SK-N-SH treated with all-trans-retinoic acid at 6 μM for 48 hours (cell line): ENCODE measurements at regions not wholly inside any gene's neighbourhood (a gene's known extent, or its start where the extent isn't known, plus 50 kb on each side); places are given as distances from the start of the nearest gene placed in this dataset.

Experiments used
- ATAC-seq: fragments of 200-7000 bp; cut with Tn5 transposase; 3 replicates; pipeline ENCODE4 v1.9.1; 2020; ENCODE audit warnings: mild to moderate bottlenecking, moderate library complexity
- ARNTL ChIP-seq: fragments of 450-650 bp; formaldehyde crosslinking; IDR thresholded peaks from 2 replicates; pipeline ENCODE4 v1.5.0; 2020; ENCODE audit warnings: low read depth, mild to moderate bottlenecking, moderate library complexity, borderline replicate concordance
- BACH2 ChIP-seq: fragments of 250-450 bp; sonication (Bioruptor Pico); IDR thresholded peaks from 2 replicates; pipeline ENCODE4 v1.9.0; 2021; ENCODE audit warnings: mild to moderate bottlenecking, borderline replicate concordance
- CSDC2 ChIP-seq: fragments of 250-450 bp; sonication (Bioruptor Pico); IDR thresholded peaks from 2 replicates; pipeline ENCODE4 v1.5.0; 2020; ENCODE audit warnings: mild to moderate bottlenecking, moderate library complexity
- ESRRG ChIP-seq: fragments of 250-450 bp; sonication (Bioruptor Pico); IDR thresholded peaks from 2 replicates; pipeline ENCODE4 v1.6.1; 2021; ENCODE audit warnings: mild to moderate bottlenecking
- GLIS3 ChIP-seq: fragments of 250-450 bp; sonication (Bioruptor Pico); IDR thresholded peaks from 2 replicates; pipeline ENCODE4 v1.5.0; 2020; ENCODE audit warnings: mild to moderate bottlenecking, moderate library complexity
- ISL1 ChIP-seq: fragments of 250-450 bp; sonication (Bioruptor Pico); IDR thresholded peaks from 2 replicates; pipeline ENCODE4 v2.1.2; 2022; ENCODE audit warnings: mild to moderate bottlenecking, moderate library complexity
- OSR1 ChIP-seq: fragments of 250-450 bp; sonication (Bioruptor Pico); IDR thresholded peaks from 2 replicates; pipeline ENCODE4 v1.8.0; 2022; ENCODE audit warnings: moderate library complexity, mild to moderate bottlenecking, inconsistent platforms
- PPARA ChIP-seq: fragments of 250-450 bp; sonication (Bioruptor Pico); IDR thresholded peaks from 2 replicates; pipeline ENCODE4 v1.5.0; 2020; ENCODE audit warnings: mild to moderate bottlenecking, borderline replicate concordance
- RARB ChIP-seq: fragments of 250-450 bp; sonication (Bioruptor Pico); IDR thresholded peaks from 2 replicates; pipeline ENCODE4 v1.8.0; 2021; ENCODE audit warnings: mild to moderate bottlenecking, moderate library complexity
- SNAI2 ChIP-seq: fragments of 250-450 bp; sonication (Bioruptor Pico); IDR thresholded peaks from 2 replicates; pipeline ENCODE4 v1.5.0; 2020; ENCODE audit warnings: mild to moderate bottlenecking, moderate library complexity
- TCF4 ChIP-seq: fragments of 250-450 bp; sonication (Bioruptor Pico); IDR thresholded peaks from 2 replicates; pipeline ENCODE4 v1.8.0; 2021; ENCODE audit warnings: mild to moderate bottlenecking, moderate library complexity, borderline replicate concordance
- TOX ChIP-seq: fragments of 250-450 bp; sonication (Bioruptor Pico); IDR thresholded peaks from 2 replicates; pipeline ENCODE4 v1.8.0; 2021; ENCODE audit warnings: mild to moderate bottlenecking, moderate library complexity, borderline replicate concordance
- ZC3H10 ChIP-seq: fragments of 250-450 bp; sonication (Bioruptor Pico); IDR thresholded peaks from 2 replicates; pipeline ENCODE4 v1.5.1; 2021; ENCODE audit warnings: mild to moderate bottlenecking, moderate library complexity
- ZFP3 ChIP-seq: fragments of 250-450 bp; sonication (Bioruptor Pico); IDR thresholded peaks from 2 replicates; pipeline ENCODE4 v1.5.0; 2020; ENCODE audit warnings: mild to moderate bottlenecking, moderate library complexity
- ZFP30 ChIP-seq: fragments of 450-650 bp; formaldehyde crosslinking; IDR thresholded peaks from 2 replicates; pipeline ENCODE4 v1.5.0; 2022; ENCODE audit warnings: mild to moderate bottlenecking, moderate library complexity
- ZNF565 ChIP-seq: fragments of 450-650 bp; formaldehyde crosslinking; conservative IDR thresholded peaks from 2 replicates; pipeline ENCODE4 v1.5.0; 2020; ENCODE audit warnings: low read depth, mild to moderate bottlenecking, moderate library complexity
- ZNF70 ChIP-seq: fragments of 450-650 bp; formaldehyde crosslinking; IDR thresholded peaks from 2 replicates; pipeline ENCODE4 v1.5.0; 2020; ENCODE audit warnings: mild to moderate bottlenecking, moderate library complexity
- ZNF8 ChIP-seq: fragments of 450-650 bp; formaldehyde crosslinking; IDR thresholded peaks from 2 replicates; pipeline ENCODE4 v1.5.0; 2020; ENCODE audit warnings: mild to moderate bottlenecking, moderate library complexity
- TF ChIP-seq, protein P1 (sequence below): fragments of 250-450 bp; sonication (Bioruptor Pico); IDR thresholded peaks from 2 replicates; pipeline ENCODE4 v1.5.1; 2020; ENCODE audit warnings: low read depth, mild to moderate bottlenecking, moderate library complexity
- TF ChIP-seq, protein P2 (sequence below): fragments of 250-450 bp; sonication (Bioruptor Pico); IDR thresholded peaks from 2 replicates; pipeline ENCODE4 v1.5.1; 2021; ENCODE audit warnings: mild to moderate bottlenecking, moderate library complexity
- TF ChIP-seq, protein P3 (sequence below): fragments of 250-450 bp; sonication (Bioruptor Pico); IDR thresholded peaks from 2 replicates; pipeline ENCODE4 v1.8.0; 2021; ENCODE audit warnings: low read depth, mild to moderate bottlenecking, moderate library complexity, borderline replicate concordance
- TF ChIP-seq, protein P4 (sequence below): fragments of 250-450 bp; sonication (Bioruptor Pico); IDR thresholded peaks from 2 replicates; pipeline ENCODE4 v1.5.0; 2020; ENCODE audit warnings: mild to moderate bottlenecking, moderate library complexity
- TF ChIP-seq, protein P5 (sequence below): fragments of 250-450 bp; sonication (Bioruptor Pico); IDR thresholded peaks from 2 replicates; pipeline ENCODE4 v1.8.0; 2020; ENCODE audit warnings: mild to moderate bottlenecking, moderate library complexity, borderline replicate concordance

DNA sequence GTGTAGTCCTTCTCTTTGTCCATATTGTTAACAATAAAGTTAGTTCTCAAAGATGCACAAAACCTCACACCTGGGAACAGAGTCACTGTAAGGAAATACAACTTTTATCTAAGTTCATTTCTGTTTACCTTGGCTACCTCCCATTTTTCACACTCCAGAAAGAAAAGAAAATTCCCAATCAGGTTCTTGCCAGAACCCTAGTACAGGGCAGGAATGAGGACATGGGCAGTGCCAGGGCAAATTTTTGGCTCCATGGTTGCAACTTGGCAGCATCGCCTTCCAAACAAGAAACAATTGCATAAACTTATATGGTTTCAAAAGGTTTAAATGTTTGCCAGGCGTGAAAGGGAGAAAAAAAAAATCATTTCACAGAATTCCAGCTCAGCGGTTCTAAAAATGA is 296.3 kb upstream of the PRKD1 start:
- ATAC-seq = no peak
- no peak for TF ChIP-seq TOX (CRISPR knock-in tag)
- TF ChIP-seq OSR1 (CRISPR knock-in tag) = no peak
- TF ChIP-seq ZFP3 = no peak
- TF ChIP-seq ZNF565 = no peak
- TF ChIP-seq, all 23 proteins: peak for 0

DNA sequence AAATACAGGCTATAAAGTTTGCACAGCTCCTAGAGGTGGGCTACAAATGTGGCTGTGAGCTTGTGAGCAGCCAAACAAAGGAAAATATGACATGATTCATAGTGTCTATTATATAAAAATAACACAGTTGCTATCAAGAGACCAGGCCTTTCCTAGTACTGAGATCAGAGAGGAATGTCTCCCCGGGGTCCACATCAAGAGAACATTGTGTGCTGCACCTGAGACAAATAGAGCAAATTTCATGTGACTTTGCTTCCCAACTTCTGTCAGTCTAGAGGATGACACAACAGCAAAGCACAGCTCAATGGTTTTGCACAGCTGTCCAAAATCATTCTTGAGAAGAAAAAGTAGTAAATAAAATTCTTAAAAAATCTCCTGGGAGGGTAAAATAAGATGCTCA is 297.5 kb upstream of the PRKD1 start:
- TF ChIP-seq CSDC2 (CRISPR knock-in tag) = no peak
- no peak for TF ChIP-seq ZFP30 (CRISPR knock-in tag)
- no peak for TF ChIP-seq PPARA
- TF ChIP-seq, protein P1, sequence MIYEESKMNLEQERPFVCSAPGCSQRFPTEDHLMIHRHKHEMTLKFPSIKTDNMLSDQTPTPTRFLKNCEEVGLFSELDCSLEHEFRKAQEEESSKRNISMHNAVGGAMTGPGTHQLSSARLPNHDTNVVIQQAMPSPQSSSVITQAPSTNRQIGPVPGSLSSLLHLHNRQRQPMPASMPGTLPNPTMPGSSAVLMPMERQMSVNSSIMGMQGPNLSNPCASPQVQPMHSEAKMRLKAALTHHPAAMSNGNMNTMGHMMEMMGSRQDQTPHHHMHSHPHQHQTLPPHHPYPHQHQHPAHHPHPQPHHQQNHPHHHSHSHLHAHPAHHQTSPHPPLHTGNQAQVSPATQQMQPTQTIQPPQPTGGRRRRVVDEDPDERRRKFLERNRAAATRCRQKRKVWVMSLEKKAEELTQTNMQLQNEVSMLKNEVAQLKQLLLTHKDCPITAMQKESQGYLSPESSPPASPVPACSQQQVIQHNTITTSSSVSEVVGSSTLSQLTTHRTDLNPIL = no peak
- no peak for TF ChIP-seq RARB
- TF ChIP-seq ZNF70 (CRISPR knock-in tag) = no peak
- TF ChIP-seq, protein P2, sequence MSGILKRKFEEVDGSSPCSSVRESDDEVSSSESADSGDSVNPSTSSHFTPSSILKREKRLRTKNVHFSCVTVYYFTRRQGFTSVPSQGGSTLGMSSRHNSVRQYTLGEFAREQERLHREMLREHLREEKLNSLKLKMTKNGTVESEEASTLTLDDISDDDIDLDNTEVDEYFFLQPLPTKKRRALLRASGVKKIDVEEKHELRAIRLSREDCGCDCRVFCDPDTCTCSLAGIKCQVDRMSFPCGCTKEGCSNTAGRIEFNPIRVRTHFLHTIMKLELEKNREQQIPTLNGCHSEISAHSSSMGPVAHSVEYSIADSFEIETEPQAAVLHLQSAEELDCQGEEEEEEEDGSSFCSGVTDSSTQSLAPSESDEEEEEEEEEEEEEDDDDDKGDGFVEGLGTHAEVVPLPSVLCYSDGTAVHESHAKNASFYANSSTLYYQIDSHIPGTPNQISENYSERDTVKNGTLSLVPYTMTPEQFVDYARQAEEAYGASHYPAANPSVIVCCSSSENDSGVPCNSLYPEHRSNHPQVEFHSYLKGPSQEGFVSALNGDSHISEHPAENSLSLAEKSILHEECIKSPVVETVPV (CRISPR knock-in tag) = no peak
- TF ChIP-seq, protein P3, sequence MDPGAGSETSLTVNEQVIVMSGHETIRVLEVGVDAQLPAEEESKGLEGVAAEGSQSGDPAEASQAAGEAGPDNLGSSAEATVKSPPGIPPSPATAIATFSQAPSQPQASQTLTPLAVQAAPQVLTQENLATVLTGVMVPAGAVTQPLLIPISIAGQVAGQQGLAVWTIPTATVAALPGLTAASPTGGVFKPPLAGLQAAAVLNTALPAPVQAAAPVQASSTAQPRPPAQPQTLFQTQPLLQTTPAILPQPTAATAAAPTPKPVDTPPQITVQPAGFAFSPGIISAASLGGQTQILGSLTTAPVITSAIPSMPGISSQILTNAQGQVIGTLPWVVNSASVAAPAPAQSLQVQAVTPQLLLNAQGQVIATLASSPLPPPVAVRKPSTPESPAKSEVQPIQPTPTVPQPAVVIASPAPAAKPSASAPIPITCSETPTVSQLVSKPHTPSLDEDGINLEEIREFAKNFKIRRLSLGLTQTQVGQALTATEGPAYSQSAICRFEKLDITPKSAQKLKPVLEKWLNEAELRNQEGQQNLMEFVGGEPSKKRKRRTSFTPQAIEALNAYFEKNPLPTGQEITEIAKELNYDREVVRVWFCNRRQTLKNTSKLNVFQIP (CRISPR knock-in tag) = no peak
- TF ChIP-seq, protein P4, sequence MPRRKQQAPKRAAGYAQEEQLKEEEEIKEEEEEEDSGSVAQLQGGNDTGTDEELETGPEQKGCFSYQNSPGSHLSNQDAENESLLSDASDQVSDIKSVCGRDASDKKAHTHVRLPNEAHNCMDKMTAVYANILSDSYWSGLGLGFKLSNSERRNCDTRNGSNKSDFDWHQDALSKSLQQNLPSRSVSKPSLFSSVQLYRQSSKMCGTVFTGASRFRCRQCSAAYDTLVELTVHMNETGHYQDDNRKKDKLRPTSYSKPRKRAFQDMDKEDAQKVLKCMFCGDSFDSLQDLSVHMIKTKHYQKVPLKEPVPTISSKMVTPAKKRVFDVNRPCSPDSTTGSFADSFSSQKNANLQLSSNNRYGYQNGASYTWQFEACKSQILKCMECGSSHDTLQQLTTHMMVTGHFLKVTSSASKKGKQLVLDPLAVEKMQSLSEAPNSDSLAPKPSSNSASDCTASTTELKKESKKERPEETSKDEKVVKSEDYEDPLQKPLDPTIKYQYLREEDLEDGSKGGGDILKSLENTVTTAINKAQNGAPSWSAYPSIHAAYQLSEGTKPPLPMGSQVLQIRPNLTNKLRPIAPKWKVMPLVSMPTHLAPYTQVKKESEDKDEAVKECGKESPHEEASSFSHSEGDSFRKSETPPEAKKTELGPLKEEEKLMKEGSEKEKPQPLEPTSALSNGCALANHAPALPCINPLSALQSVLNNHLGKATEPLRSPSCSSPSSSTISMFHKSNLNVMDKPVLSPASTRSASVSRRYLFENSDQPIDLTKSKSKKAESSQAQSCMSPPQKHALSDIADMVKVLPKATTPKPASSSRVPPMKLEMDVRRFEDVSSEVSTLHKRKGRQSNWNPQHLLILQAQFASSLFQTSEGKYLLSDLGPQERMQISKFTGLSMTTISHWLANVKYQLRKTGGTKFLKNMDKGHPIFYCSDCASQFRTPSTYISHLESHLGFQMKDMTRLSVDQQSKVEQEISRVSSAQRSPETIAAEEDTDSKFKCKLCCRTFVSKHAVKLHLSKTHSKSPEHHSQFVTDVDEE (CRISPR knock-in tag) = no peak
- TF ChIP-seq ZC3H10 (CRISPR knock-in tag) = no peak
- TF ChIP-seq, protein P5, sequence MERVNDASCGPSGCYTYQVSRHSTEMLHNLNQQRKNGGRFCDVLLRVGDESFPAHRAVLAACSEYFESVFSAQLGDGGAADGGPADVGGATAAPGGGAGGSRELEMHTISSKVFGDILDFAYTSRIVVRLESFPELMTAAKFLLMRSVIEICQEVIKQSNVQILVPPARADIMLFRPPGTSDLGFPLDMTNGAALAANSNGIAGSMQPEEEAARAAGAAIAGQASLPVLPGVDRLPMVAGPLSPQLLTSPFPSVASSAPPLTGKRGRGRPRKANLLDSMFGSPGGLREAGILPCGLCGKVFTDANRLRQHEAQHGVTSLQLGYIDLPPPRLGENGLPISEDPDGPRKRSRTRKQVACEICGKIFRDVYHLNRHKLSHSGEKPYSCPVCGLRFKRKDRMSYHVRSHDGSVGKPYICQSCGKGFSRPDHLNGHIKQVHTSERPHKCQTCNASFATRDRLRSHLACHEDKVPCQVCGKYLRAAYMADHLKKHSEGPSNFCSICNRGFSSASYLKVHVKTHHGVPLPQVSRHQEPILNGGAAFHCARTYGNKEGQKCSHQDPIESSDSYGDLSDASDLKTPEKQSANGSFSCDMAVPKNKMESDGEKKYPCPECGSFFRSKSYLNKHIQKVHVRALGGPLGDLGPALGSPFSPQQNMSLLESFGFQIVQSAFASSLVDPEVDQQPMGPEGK (CRISPR knock-in tag) = no peak
- ATAC-seq = no peak

DNA sequence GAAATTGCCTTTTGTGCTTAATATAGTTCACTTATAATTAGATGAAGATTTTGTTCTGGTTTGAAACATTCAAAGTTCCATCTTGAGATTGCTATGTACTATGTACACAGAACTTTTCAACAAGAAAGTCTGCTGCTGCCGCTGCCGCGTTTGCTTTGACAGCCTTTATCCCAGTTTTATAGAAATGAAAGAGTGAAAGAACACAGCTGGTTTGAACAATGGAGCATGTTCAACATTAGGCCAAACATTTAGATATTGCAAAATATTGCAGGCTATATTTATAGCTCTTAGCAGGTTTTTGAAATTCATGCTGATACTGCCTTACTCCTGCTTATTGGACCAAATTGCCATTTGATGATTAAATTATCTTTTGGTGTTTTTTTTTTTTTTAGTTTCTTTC is 299.8 kb upstream of the PRKD1 start:
- ATAC-seq = no peak
- no peak for TF ChIP-seq ISL1
- TF ChIP-seq ZNF8 (CRISPR knock-in tag) = no peak
- TF ChIP-seq ZNF70 (CRISPR knock-in tag) = no peak
- no peak for TF ChIP-seq ZNF565
- no peak for TF ChIP-seq OSR1 (CRISPR knock-in tag)
- TF ChIP-seq, protein P3 (CRISPR knock-in tag) = no peak
- TF ChIP-seq TOX (CRISPR knock-in tag) = no peak
- no peak for TF ChIP-seq BACH2 (CRISPR knock-in tag)
- no peak for TF ChIP-seq RARB

DNA sequence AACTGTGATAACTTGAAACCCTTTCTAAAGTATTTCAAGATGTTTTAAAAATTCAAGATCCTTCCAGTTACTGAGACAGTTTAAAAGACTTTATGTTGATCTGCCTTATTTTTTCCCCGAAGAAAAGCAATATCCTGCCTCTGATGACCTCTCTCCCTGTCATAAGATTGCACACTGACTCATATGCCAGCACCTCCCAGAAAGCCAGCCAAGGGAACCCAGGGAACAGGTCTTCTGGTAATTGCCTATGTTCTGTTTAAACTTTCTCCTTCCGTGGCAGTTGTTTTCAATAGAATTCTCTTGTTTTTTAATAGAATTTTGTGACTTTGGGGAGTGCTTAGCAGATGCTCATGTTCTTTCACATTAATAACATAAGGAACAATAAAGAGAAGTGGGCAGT is 300.2 kb upstream of the PRKD1 start:
- TF ChIP-seq BACH2 (CRISPR knock-in tag) = no peak
- TF ChIP-seq RARB = no peak
- TF ChIP-seq ZFP3 = no peak
- TF ChIP-seq GLIS3 (CRISPR knock-in tag) = no peak
- no peak for TF ChIP-seq ESRRG (CRISPR knock-in tag)
- TF ChIP-seq SNAI2 (CRISPR knock-in tag) = no peak
- no peak for TF ChIP-seq OSR1 (CRISPR knock-in tag)
- TF ChIP-seq, protein P2 (CRISPR knock-in tag) = no peak
- TF ChIP-seq ZNF8 (CRISPR knock-in tag) = no peak
- no peak for TF ChIP-seq ARNTL (CRISPR knock-in tag)
- TF ChIP-seq CSDC2 (CRISPR knock-in tag) = no peak
- TF ChIP-seq ZFP30 (CRISPR knock-in tag) = no peak
- TF ChIP-seq TCF4 (CRISPR knock-in tag) = no peak
- TF ChIP-seq, protein P1 = no peak
- no peak for TF ChIP-seq ZC3H10 (CRISPR knock-in tag)
- no peak for TF ChIP-seq ISL1
- ATAC-seq = peak; percentile 66
